Heart left ventricle (tissue), 16 donors: ENCODE measurements at regions not wholly inside any gene's neighbourhood (a gene's known extent, or its start where the extent isn't known, plus 50 kb on each side); places are given as distances from the start of the nearest gene placed in this dataset.

Experiments
- ATAC-seq, 4 donors: fragments of 200-7000 bp; cut with Tn5 transposase; one replicate each; pipeline ENCODE4 v1.9.1; 2020 to 2022; ENCODE audit warnings: moderate library complexity in 4 of 4, mild to moderate bottlenecking in 3 of 4, moderate number of reproducible peaks in 1 of 4
- DNase-seq, 5 donors: peaks; one replicate each; pipeline ENCODE4 v3.0.0-alpha.2; 2020
- H3K27ac ChIP-seq, 12 donors: fragments of 200-600 bp; sonication (generic) in 4 of 12; one replicate each; pipeline versions ENCODE4 v1.5.0 to v1.8.0; 2016 to 2022; ENCODE audit warnings: mild to moderate bottlenecking in 2 of 12
- H3K27me3 ChIP-seq, 9 donors: fragments of 200-600 bp; sonication (generic) in 2 of 9; one replicate each; pipeline versions ENCODE4 v1.5.1 to v1.8.0; 2016 to 2022; ENCODE audit warnings: mild to moderate bottlenecking in 3 of 9
- H3K36me3 ChIP-seq, 9 donors: fragments of 200-600 bp; sonication (generic) in 2 of 9; one replicate each; pipeline versions ENCODE4 v1.5.0 to v1.8.0; 2018 to 2022; ENCODE audit warnings: mild to moderate bottlenecking in 2 of 9
- H3K4me1 ChIP-seq, 12 donors: fragments of 200-600 bp; sonication (generic) in 4 of 12; one replicate each; pipeline versions ENCODE4 v1.5.0 to v1.8.0; 2016 to 2022; ENCODE audit warnings: mild to moderate bottlenecking in 3 of 12
- H3K4me3 ChIP-seq, 12 donors: fragments of 200-600 bp; sonication (generic) in 4 of 12; one replicate each; pipeline versions ENCODE4 v1.5.0 to v1.8.0; 2017 to 2022; ENCODE audit warnings: mild to moderate bottlenecking in 9 of 12, moderate library complexity in 4 of 12
- H3K9me3 ChIP-seq, 12 donors: fragments of 200-600 bp; sonication (generic) in 4 of 12; one replicate each; pipeline versions ENCODE4 v1.5.0 to v1.8.0; 2016 to 2022; ENCODE audit warnings: mild to moderate bottlenecking in 1 of 12
- CTCF ChIP-seq, 12 donors: fragments of 200-600 bp; sonication (generic) in 4 of 12; IDR thresholded peaks; one replicate each; pipeline versions ENCODE4 v1.5.0 to v1.8.0; 2018 to 2022; ENCODE audit warnings: antibody characterized with exemption in 12 of 12, mild to moderate bottlenecking in 5 of 12
- POLR2A ChIP-seq, 2 donors: fragments of 450-650 bp; IDR thresholded peaks; one replicate each; pipeline ENCODE4 v1.6.1; 2017; ENCODE audit warnings: antibody characterized with exemption in 2 of 2, mild to moderate bottlenecking in 2 of 2, moderate library complexity in 2 of 2
- WGBS, 4 donors: extraction: QIAGEN DNeasy Blood & Tissue Kit in 2 of 4; methylation state at CpG; one replicate each; pipeline versions ENCODE4 v1.1.5 to v1.1.7; 2013 to 2018; 5-methylcytosine and 5-hydroxymethylcytosine counted together
- intact Hi-C, 10 donors: fragments of 100-400 bp; cut with DNase I; formaldehyde crosslinking; loops; one replicate each; pipeline versions ENCODE4 v1.11.1 to v1.14.2; 2022
- donor health status: ischemic (EF 13 %, LVEDD 7.1; RV severe dilation, severe dysfunction).
- donor health status: healthy with polysubstance abuse.
- donor health status: DM: no; HTN: yes; CAD: no.
- donor health status: DM: no; HTN: no; CAD: no.
- donor health status: ischemic (EF 25% LVEDD 6.9; RV normal size, moderate dysfunction).
- donor health status: ischemic (EF 25% LVEDD 5.7; RV mildly dilated, moderate dysfunction).
- donor health status: healthy.
- donor health status: DM: yes; HTN: yes; CAD: no.
- donor health status: ischemic (EF 35%, LVEDD 5.7; RV mildly dilated, moderate dysfunction).
- donor health status: nonischemic (EF 11% LVEDD 7.7; RV severe dilation, severe dysfunction).
- donor health status: DM: yes; HTN: yes; CAD: no.
- donor health status: PGD.
- donor health status: ischemic (EF 29% LVEDD 5.4; RV normal size, mild dysfunction).
- donor health status: nonischemic (EF 23%, LVEDD 6.1; RV moderate dilation, normal function).

DNA sequence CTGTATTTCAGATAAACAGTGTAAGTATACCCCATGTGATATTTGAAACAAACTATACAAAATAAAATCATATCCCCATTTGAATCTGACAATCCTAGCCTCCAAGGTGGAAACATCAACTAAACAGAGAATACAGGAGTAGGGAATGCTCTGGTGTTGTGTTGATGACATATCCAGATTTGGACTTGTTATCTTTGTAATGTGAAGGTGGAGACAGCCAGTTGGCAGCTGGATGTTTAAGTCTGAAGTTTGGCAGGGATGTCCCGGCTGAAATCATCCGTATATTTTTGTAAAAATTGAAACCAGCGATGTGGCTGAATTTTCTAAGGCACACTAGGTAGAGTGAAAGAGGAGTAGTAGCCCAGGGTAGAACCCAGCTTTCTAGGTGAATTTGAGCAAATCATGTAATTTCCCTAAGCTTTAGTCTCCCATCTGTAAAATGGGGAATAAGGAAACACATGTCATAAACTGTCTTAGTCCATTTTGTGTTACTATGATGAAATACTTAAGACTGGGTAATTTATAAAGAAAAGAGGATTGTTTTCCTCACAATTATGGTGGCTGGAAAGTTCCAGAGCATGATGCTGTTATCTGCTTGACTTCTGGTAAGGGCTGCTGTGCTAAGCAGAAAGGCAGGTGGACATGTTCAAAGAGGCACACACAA is 246.6 kb upstream of the APCDD1 start:
- no peaks in the 10 kb centered on the region for H3K36me3 ChIP-seq
- H3K27me3 ChIP-seq = no peaks in the 10 kb centered on the region
- H3K4me1 ChIP-seq = peaks cover 0 to 21% (median 2%) of the 10 kb centered on the region in 12 donors
- 4 to 16% (median 8%) methylated on average over 3 of the region's 3 CpGs for WGBS, 4 donors
- TF ChIP-seq POLR2A (IDR thresholded peaks at IDR 0.05) = no peak
- no peak for TF ChIP-seq CTCF (IDR thresholded peaks at IDR 0.05)
- intact Hi-C loops = loop anchor here in 2 of 10 donors (10.0 kb wide), 2 partner anchors 57 to 73 kb away; no protein-coding TSS in a partner anchor
- peak in 3 of 4 donors; percentile 51 to 63 (median 56) for ATAC-seq
- H3K4me3 ChIP-seq = no peak overlapping the region
- no peak for DNase-seq
- no peaks in the 10 kb centered on the region for H3K9me3 ChIP-seq
- H3K27ac ChIP-seq = peak overlapping the region in 1 of 12 donors; percentile 8

GRCh38 chr18:10209302-10209701 is 245.1 kb upstream of the APCDD1 start:
- Histone ChIP-seq H3K27ac (no peak overlapping the region), H3K9me3 (no peaks in the 10 kb centered on the region), H3K36me3 (no peaks in the 10 kb centered on the region), H3K4me1 (peaks cover 0 to 21% (median 8%) of the 10 kb centered on the region in 12 donors), H3K4me3 (no peak overlapping the region), H3K27me3 (no peaks in the 10 kb centered on the region)
- DNase-seq = no peak
- no peak for TF ChIP-seq CTCF (IDR thresholded peaks at IDR 0.05)
- 98 to 99% (median 98%) methylated on average over 8 of the region's 8 CpGs for WGBS, 4 donors
- intact Hi-C loops = loop anchor here in 2 of 10 donors (10.0 kb wide), 2 partner anchors 55 to 75 kb away; no protein-coding TSS in a partner anchor
- no peak for ATAC-seq

DNA sequence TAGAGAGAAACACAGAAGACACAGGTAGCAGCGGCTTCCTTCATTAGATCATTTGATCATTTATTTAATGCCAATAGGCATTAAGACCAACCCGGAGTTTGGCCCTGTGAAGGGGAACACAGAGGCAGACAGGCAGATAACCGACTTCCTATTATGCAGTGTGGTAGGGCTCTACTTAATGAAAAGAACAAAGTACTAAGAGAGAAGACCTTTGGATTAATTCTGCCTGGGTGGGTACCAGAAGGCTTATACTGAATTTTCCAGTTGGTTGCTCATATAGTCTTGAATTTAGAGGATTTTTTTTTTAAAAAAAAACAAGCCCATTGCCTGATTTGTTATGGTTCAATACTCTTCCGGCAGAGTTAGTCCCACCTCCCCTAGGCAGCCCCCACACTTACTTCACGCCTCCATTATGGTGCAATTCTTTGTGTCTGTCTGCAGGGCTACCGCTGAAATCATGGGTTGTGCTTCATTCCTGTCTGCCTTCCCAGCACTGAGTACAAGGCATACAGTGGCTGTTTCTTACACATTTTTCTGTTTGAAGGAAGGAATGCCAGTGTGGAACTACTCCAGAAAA is 244.3 kb upstream of the APCDD1 start:
- Histone ChIP-seq H3K4me3 (no peak overlapping the region), H3K27me3 (no peaks in the 10 kb centered on the region), H3K4me1 (peaks cover 0 to 21% (median 8%) of the 10 kb centered on the region in 12 donors), H3K36me3 (no peaks in the 10 kb centered on the region), H3K9me3 (no peaks in the 10 kb centered on the region), H3K27ac (no peak overlapping the region)
- intact Hi-C loops = no loop called here
- 89 to 95% (median 93%) methylated on average over 6 of the region's 6 CpGs for WGBS, 4 donors
- no peak for ATAC-seq
- TF ChIP-seq POLR2A (IDR thresholded peaks at IDR 0.05) = no peak
- DNase-seq = no peak

DNA sequence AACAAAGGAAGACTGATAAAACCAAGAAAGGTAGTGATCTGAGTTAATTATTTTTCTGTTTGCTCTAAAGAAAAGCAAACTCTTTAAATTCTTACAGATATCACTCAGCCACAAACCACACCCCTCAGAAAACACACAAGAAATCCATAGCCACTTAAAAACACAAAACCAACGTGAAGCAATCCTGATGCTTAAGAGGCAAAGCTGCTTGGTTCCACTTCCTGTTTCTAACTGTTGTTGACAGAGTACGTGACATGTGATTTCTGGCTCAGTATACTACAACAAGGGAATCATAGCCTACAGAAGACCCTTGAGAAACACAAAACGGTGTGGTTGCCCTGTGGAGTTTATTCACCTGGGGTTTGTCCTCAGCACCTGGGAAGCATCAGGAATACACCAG is 240.9 kb upstream of the APCDD1 start:
- TF ChIP-seq CTCF (IDR thresholded peaks at IDR 0.05) (no peak), POLR2A (IDR thresholded peaks at IDR 0.05) (no peak)
- H3K27ac ChIP-seq = peak overlapping the region in 1 of 12 donors; percentile 73
- H3K36me3 ChIP-seq = no peaks in the 10 kb centered on the region
- H3K4me3 ChIP-seq = no peak overlapping the region
- intact Hi-C loops = no loop called here
- peak in 2 of 4 donors; percentile 71 to 73 for ATAC-seq
- H3K9me3 ChIP-seq = peaks cover 0 to 7% (median 0%) of the 10 kb centered on the region in 12 donors
- H3K4me1 ChIP-seq = peaks cover 0 to 12% (median 0%) of the 10 kb centered on the region in 12 donors
- WGBS, 4 donors = 36 to 42% (median 39%) methylated on average over 3 of the region's 3 CpGs
- no peaks in the 10 kb centered on the region for H3K27me3 ChIP-seq
- no peak for DNase-seq
